HL-60 (cell line): ENCODE measurements at regions not wholly inside any gene's neighbourhood (a gene's known extent, or its start where the extent isn't known, plus 50 kb on each side); places are given as distances from the start of the nearest gene placed in this dataset.

ENCODE experiments used
- DNase-seq, 2 experiments: peaks; one replicate each; pipeline ENCODE4 v3.0.0-alpha.2; 2010 to 2020; ENCODE audit warnings: low read depth in 1 of 2, low spot score in 1 of 2
- H3K27ac ChIP-seq: fragments of 250-450 bp; sonication (Bioruptor Pico); replicated peaks from 2 replicates; pipeline ENCODE4 v1.5.1; 2020; ENCODE audit warnings: mild to moderate bottlenecking, moderate library complexity
- H3K27me3 ChIP-seq: fragments of 250-450 bp; sonication (Bioruptor Pico); 2 replicates; pipeline ENCODE4 v1.5.1; 2021; ENCODE audit warnings: mild to moderate bottlenecking, moderate library complexity; ENCODE audit not compliant: insufficient read depth, poor library complexity, severe bottlenecking
- H3K4me3 ChIP-seq: replicated peaks from 2 replicates; pipeline ENCODE4 v1.5.1; 2011; ENCODE audit warnings: mild to moderate bottlenecking, control low read depth, low read length; ENCODE audit not compliant: insufficient read depth
- GABPA ChIP-seq: IDR thresholded peaks from 2 replicates; pipeline ENCODE4 v1.6.1; 2012; ENCODE audit warnings: low read depth
- POLR2AphosphoS5 ChIP-seq: IDR thresholded peaks from 2 replicates; pipeline ENCODE4 v1.6.1; 2012; ENCODE audit warnings: low read depth
- SPI1 ChIP-seq: IDR thresholded peaks from 2 replicates; pipeline ENCODE4 v1.6.1; 2012; ENCODE audit warnings: low read depth, mild to moderate bottlenecking, borderline replicate concordance
- TF ChIP-seq, protein P1 (sequence below): IDR thresholded peaks from one replicate; pipeline ENCODE4 v1.5.1; 2011; ENCODE audit warnings: low read length, control low read depth, inconsistent platforms; ENCODE audit not compliant: insufficient read depth
- TF ChIP-seq, protein P2 (sequence below): IDR thresholded peaks from 2 replicates; pipeline ENCODE4 v1.6.1; 2012; ENCODE audit warnings: low read depth; ENCODE audit not compliant: insufficient replicate concordance

DNA sequence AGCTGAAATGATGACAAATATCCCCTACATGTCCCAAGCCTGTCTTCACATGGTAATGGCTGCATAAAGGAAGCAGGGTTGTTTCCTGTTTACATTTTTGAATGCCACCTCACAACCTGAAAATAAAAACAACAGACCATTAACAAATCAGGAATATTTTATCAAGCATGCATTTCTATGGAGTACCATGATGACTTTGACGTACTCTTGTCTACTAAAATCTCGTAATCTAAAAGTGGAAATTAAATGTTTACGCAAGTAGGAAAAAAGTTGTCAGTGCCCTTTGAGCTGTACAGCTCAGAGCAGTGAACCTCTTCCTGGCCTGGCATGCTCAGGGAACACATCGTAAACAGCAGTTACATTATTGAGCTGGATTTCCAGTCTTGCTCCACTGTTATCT, 194.1 kb downstream of the INHBA start:
- DNase-seq: no peak
- TF ChIP-seq, protein P1, sequence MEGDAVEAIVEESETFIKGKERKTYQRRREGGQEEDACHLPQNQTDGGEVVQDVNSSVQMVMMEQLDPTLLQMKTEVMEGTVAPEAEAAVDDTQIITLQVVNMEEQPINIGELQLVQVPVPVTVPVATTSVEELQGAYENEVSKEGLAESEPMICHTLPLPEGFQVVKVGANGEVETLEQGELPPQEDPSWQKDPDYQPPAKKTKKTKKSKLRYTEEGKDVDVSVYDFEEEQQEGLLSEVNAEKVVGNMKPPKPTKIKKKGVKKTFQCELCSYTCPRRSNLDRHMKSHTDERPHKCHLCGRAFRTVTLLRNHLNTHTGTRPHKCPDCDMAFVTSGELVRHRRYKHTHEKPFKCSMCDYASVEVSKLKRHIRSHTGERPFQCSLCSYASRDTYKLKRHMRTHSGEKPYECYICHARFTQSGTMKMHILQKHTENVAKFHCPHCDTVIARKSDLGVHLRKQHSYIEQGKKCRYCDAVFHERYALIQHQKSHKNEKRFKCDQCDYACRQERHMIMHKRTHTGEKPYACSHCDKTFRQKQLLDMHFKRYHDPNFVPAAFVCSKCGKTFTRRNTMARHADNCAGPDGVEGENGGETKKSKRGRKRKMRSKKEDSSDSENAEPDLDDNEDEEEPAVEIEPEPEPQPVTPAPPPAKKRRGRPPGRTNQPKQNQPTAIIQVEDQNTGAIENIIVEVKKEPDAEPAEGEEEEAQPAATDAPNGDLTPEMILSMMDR: no peak
- TF ChIP-seq, protein P2, sequence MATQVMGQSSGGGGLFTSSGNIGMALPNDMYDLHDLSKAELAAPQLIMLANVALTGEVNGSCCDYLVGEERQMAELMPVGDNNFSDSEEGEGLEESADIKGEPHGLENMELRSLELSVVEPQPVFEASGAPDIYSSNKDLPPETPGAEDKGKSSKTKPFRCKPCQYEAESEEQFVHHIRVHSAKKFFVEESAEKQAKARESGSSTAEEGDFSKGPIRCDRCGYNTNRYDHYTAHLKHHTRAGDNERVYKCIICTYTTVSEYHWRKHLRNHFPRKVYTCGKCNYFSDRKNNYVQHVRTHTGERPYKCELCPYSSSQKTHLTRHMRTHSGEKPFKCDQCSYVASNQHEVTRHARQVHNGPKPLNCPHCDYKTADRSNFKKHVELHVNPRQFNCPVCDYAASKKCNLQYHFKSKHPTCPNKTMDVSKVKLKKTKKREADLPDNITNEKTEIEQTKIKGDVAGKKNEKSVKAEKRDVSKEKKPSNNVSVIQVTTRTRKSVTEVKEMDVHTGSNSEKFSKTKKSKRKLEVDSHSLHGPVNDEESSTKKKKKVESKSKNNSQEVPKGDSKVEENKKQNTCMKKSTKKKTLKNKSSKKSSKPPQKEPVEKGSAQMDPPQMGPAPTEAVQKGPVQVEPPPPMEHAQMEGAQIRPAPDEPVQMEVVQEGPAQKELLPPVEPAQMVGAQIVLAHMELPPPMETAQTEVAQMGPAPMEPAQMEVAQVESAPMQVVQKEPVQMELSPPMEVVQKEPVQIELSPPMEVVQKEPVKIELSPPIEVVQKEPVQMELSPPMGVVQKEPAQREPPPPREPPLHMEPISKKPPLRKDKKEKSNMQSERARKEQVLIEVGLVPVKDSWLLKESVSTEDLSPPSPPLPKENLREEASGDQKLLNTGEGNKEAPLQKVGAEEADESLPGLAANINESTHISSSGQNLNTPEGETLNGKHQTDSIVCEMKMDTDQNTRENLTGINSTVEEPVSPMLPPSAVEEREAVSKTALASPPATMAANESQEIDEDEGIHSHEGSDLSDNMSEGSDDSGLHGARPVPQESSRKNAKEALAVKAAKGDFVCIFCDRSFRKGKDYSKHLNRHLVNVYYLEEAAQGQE: no peak
- no peak for TF ChIP-seq POLR2AphosphoS5
- TF ChIP-seq GABPA: no peak
- TF ChIP-seq SPI1: no peak

GRCh38 chr7:41507686-41508268, 195.1 kb downstream of the INHBA start:
- no peaks in the 10 kb centered on the region for H3K27me3 ChIP-seq
- TF ChIP-seq POLR2AphosphoS5: no peak
- H3K27ac ChIP-seq: no peak overlapping the region
- H3K4me3 ChIP-seq: no peak overlapping the region
- DNase-seq: no peak

More for the DNA sequence above, 194.1 kb downstream of the INHBA start:
- Histone ChIP-seq H3K27me3 (no peaks in the 10 kb centered on the region), H3K27ac (no peak overlapping the region), H3K4me3 (no peak overlapping the region)

- Histone ChIP-seq H3K4me3 (no peak overlapping the region), H3K27me3 (no peaks in the 10 kb centered on the region), H3K27ac (no peak overlapping the region)
- TF ChIP-seq SPI1: no peak
- no peak for TF ChIP-seq GABPA
- no peak for TF ChIP-seq POLR2AphosphoS5
- TF ChIP-seq, protein P2: no peak
- no peak for DNase-seq
Observed at GRCh38 chr7:41504214-41504980, 198.5 kb downstream of the INHBA start.

DNA sequence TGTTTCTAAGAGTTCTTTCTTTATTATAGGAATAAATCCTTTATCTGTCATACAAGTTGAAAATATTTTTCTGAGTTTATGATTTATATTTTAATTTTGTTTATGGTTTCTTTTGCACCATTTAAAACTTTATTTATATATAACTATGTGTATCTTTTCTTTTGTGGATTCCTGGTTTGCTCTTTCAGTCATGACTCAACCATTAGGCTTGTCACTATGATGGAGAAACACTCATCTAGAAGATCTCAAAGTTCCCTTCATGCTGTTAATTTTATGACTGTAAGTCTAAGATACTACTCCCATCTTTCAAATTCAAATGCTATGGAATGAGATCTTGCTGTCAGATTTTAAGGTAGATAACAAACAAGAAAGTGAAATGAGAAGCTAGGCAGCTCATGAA, 199.5 kb downstream of the INHBA start:
- H3K4me3 ChIP-seq: no peak overlapping the region
- TF ChIP-seq, protein P1: no peak
- no peak for TF ChIP-seq POLR2AphosphoS5
- no peak for TF ChIP-seq SPI1
- TF ChIP-seq, protein P2: no peak
- no peak for TF ChIP-seq GABPA
- no peak for DNase-seq
- no peaks in the 10 kb centered on the region for H3K27me3 ChIP-seq
- no peak overlapping the region for H3K27ac ChIP-seq
